SK-N-SH (cell line): ENCODE measurements at regions not wholly inside any gene's neighbourhood (a gene's known extent, or its start where the extent isn't known, plus 50 kb on each side); places are given as distances from the start of the nearest gene placed in this dataset.
"Not testable (repeated sequence)": the region's sequence is repeated elsewhere in the genome, so short reads cannot be mapped to it uniquely, and the experiment has no call there.

Experiments
- CTCF ChIP-seq: fragments of 200-600 bp; sonication (generic); IDR thresholded peaks from 2 replicates; pipeline ENCODE4 v1.6.1; 2017; ENCODE audit warnings: antibody characterized with exemption, mild to moderate bottlenecking, moderate library complexity
- MXI1 ChIP-seq: IDR thresholded peaks from 2 replicates; pipeline ENCODE4 v1.6.1; 2012; ENCODE audit warnings: mild to moderate bottlenecking, low read depth, low read length, improper control_type of control experiment

- not testable (repeated sequence) for TF ChIP-seq CTCF, MXI1
These were observed 61.8 kb upstream of the PTPDC1 start for GRCh38 chr9:94022476-94022875.
